GM11168 (cell line): ENCODE measurements at regions not wholly inside any gene's neighbourhood (a gene's known extent, or its start where the extent isn't known, plus 50 kb on each side); places are given as distances from the start of the nearest gene placed in this dataset.

Source experiments
- in situ Hi-C: fragments of 300-500 bp; cut with MboI; formaldehyde crosslinking; loops from one replicate; pipeline ENCODE4 v1.12.0; 2022; ENCODE audit warnings: low sequenced_read_pairs; ENCODE audit not compliant: unreplicated experiment

DNA sequence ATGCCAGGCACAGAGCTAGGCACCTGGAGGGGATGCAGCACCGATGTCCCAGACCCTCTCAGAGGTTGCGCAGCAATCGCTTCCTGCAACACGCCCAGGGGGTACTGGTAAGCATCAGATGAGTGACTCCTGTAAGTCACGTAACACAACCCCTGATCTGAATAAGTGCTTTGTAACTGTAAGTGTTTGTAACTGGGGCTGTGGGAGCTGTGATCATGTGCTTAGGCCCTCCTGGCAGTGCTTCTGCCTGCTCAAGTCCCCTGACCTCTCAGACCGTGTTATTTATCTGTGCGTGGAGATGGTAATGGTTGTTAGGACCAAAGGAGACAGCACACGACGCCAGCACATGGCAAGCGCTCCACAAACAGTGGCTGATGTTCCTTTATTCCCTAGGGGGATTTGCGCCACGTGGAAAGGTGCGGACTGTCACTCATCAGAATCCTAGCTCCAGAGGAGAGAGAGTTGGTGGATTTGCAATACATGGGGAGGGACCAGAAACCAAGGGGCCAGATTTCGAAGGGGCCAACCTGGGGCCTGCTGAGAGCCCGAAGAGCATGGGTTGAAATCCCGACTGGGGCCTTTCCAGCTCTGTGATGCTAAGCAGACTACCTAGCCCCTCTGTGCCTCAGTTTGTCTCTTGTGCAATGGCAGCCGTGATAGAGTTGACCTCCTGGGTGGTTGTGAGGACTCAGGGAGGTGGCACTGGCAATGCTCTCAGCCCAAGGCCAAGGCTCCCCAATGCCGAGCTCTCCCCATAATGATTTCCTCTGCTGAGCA, 151.8 kb downstream of the IRF8 start:
- in situ Hi-C loops = no loop called here

DNA sequence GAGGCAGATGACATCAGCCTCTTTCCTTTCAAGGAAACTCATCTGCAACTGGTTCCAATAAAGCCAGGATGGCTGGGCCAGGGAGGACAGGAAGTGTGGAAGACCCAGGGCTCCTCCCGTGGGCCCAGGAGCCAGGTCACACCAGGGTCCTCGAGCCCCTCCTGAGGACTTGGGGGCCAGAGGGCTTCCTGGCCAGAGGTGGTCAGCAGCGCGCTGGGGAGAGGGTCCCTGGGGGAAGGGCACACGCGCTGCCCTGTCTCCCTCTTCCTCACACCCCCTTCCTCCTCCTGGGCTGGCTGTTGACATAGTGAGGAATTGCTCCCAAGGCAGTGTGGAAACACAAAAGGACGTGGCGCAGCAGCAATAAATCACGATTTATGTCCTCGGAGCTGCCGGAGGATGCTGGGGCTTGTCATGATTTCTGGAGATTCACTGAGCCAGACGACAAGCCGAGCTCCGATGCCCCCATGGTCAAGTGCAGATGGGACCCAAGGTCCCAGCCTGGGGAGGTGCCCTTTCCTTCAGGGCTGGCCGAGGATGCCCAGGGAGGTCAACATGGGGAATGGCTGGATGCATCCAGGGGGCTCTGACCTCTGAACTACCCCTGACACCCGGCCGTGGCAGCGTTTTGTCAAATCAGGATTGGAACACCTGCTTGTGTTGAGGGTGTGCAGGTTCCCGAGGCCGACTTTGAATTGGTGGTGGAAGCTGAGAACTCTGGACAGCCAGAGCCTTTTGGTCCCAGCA, 152.6 kb downstream of the IRF8 start:
- in situ Hi-C loops = no loop called here

DNA sequence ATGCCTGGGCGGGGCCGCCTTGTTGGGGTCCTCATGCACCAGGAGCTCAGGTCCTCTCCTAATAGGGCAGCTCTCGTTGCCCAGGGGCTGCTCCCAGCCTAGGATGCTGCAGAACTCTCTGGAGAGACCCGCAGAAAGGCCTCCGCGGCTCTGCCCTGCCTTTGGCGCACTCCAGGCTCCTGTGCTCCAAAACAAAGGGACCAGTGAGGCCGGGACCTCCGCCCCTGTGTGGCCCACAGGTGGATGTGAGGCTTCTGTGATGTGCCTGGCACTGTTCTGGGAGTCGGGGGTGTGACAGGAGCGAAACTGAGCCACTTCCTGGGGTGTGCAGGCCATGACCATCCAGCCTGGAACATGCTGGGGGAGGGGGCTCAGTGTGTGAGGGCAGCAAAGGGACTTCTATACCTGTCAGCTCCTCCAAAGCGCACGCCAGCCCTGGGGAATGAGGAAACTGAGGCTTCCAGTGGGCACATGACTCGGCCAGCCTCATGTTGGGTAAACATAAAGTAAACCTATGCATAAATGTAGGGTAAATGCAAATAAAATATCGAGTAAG, 153.2 kb downstream of the IRF8 start:
- in situ Hi-C loops = no loop called here

DNA sequence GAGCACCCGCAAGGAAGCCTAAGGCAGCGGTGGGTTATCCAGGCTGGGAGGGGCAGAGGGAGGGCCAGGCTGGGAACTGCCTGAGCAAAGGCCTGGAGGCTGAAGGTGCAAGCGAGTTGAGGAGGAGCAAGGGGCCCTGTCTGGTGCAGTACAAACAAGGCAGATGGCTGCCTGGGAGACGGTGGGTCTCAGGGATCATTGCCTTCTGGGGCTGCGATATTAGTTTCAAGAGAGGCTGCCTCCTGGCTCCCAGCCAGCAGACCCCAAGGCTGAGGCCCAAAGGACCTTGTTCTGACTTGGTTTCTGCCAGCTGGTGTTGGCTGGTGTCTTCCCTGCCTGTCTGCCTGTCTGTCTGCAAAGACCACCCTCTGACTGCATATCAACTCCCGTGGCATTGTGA, 154.0 kb downstream of the IRF8 start:
- in situ Hi-C loops = no loop called here

DNA sequence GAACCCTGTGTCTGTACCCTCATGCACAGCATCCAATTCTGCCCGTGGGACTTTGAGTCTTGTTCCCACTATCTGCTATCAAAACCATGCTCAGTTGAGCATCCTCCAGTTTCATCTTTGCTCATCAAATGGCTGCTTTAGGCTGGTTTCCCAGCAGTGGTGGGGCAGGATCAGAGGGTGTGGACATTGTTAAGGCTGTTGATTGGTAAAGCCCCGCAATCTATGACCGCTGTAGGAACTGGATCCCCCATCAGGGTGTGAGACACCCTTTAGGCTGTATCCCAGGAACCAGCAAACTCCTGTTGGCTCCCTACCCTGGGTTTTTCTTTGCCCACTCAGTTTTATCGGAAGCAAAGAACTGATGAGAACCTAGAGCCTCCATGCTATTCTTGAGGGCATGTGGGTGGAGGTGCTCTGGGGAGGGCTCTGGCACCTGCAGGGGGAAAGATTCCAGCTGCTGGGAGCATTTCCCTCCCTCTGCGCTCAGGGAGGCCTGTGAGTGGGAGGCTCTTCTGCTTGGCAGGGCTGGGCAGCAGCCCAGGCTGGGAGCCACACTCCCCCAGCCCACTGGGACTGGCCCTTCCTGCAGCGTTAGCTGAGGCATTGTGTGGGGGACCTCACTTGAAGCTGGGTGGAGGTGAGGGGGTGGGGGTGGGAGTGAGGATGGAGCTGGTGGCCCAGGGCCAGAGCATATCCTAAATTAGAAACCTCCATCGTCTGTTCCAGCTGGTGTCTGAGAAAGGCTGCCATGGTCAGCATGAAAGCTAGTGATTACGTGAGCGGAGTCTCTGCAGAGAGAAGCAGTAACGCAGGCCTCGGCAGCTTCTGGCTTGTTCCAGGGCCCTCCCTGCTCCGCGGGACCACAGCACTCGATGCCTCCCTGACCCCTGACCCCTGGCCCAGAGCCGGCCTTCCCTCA, 160.6 kb downstream of the IRF8 start:
- in situ Hi-C loops = no loop called here

DNA sequence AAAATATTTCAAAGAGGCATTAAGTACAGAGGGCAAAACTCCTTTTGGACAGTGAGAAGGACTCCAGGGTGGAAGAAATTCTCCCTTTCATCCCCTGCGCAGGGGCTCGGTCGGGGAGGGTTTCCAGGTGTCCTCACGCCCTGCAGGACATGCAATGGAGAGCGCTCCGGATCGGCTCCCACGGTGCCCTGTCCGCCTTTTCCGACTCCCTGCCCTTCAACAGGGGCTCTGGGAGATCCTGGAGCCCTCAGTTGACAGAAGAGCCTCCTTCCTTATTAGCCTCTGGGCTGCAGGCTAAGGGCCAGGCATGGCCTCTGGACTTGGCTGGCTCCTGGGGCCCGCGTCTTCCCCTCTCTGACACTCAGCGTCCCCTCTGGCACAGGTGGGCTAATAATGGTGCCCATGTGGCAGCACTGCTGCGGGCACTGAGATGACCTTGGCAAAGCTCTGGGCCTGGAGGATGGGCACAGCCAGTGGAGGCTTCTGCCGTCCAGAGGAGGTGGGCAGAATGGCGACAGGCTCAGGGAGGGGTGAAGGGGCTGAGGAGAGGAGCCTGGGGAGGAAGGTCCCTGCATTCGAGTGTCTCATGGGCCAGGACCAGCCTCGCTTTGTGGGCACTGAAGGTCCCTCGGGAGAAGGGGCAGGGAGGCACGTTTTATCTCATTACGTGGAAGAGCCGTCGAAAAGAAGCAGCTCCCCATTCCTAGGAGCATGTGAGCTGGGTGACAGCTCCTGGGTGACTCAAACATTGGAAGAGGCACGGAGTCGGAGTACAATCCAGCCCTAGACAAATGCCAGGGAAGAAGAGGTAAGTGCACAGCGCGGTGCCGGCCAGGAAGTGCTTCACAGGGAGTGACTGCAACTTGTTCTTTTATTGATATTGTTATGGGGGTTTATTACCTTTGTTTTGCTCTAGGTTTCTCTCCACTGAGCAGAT, 161.7 kb downstream of the IRF8 start:
- in situ Hi-C loops = no loop called here

DNA sequence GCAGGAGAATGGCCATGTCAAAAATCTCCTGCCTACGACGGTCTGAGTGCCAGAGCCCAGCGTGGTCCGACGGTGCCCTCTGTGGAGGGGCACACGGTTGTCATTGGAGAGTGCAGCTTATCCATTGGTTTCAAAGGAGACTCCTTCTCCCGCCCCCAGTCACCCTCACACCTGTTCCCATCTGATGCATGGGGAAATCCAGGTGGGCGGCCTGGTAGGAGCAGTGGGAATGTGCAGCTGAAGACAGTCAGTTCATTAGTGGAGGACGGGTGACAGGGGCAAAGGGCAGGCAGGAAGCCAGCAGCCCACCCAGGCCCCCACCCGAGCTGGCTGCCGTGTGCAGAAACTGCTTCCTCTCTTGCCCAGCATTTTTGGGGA, 162.3 kb downstream of the IRF8 start:
- in situ Hi-C loops = no loop called here

DNA sequence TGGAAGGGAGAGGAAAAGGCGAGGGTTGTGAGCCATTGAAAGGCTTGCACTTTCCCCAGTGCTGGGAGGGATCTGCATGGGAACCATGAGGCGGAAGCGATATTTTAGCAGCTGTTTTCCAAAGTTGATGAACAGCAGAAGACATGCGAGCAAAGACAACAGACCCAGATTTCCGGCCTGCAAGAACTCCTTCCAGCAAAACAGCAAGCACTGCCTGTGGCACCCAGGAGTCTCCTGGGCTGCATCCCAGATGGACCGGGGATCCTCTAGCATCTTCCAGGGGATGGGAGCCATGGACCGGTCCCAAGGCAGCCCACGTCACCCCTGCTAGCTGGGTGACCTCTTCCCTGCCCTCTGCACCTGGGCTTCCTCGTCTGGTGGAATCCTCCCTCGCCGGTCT, 162.8 kb downstream of the IRF8 start:
- in situ Hi-C loops = no loop called here

DNA sequence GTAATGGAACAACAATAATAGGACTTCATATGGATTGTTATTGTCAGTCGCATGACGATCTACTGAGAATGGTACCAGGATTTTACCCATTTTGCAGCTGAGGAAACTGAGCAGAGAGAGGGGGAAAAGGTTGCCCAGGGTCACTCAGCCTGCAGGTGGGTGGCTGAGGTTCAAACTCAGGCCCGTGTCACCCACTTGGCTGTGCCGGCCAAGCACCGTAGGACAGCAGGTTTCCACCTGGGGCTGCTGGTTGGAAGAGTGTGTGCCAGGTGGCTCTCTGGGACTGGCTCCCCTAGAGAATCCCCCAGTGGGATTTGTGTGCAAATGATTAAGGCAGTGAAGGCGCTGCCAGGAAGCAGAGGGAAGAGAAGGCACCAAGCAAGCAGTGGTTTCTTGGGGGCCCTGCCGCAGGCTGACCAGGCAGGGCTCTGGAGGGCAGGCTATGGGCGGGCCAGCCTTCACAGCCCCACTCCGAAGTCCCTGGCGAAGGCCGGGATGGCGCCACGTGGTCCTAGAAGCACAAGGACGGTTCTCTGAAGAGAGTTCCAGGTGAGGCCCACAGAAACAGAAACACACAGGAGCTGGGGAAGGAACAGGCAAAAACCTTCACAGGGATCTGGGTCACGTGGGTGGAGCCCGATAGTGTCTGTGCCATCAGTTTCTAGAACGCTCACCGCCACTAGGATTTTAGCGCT, 163.5 kb downstream of the IRF8 start:
- in situ Hi-C loops = no loop called here

DNA sequence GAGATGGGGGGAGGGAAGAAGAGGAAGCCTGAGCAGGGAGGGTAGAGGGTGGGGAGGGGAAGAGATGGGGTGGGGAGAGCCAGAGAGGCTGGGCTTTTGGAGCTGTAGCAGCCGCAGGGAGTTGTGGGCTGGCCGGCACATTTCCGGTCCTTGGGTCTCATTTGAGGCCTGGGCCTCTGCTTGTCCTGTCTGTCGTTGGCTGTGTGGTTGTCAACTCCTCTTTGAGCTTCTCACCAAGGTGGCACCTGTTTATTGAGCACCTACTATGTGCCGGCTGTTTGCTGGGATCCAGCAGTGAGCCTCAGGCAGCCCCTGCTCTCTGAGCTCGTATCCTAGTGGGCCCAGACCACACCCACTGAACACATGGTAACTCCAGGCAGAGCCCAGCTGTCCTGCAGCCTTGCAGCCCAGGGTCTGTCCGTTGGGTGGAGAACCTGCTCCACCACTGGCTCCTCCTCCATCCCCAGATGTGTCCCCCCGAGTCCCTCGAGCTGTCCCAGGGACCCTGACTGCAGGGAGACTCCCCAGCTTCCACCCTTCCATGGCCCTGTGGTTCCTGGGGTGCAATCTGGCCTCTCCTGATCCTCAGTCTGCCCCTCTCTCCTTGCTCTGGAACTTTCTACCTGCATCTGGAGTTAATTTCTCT, 164.9 kb downstream of the IRF8 start:
- in situ Hi-C loops = no loop called here

DNA sequence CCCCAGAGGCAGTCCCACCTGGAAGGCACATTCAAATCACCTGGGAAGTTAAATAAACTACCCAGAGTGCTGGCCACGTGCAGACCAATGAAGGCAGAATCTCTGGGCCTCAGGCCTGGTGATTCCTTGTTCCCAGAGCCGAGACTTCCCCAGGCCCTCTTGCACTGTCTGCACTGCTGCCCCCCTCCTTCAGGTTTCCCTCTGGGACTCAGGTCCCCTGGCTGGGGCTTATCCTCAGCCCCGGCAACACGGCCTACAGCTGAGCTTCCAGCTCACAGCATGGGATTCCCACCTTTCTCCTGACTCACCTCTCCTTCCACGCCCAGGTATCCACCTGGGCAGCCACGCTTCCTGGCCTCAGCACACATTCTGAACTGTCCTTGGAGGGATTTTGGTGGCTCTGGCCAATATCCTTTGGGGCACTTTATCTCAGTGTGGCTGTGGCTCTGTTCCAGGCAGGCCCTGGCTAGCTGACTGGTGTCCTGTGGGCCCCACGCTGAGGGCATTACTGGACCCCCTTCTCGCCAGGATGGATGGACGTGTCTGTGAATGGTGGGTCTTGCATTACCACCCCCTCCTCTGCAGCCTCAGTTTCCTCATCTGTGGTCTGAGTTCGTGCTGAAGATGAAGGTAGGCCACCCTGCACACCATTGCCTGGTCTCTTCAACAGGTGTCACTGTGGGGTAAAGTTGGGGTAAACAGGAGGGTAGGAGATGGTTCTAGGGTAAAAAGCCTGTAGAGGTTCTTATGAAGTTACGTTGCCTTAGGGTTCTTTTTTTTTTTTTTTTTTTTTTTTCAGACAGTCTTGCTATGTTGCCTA, 165.7 kb downstream of the IRF8 start:
- in situ Hi-C loops = no loop called here

DNA sequence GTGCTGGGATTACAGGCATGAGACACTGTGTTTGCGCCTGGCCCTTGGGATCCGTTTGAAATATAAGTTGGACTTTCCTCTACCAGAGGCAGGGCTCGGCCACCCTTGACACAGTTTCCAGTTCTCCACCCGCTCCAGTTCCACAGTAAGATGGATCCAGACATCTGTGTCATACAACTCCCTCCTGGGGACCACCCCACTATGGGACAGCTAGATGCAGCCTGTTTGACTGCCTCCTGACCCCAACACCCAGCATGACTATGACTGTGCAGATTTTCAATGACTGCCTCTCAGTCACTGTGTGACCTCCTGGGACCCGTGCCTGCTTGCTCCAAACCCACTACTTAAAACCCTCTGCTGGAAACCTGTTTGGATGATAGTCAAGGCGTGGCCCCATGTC, 166.7 kb downstream of the IRF8 start:
- in situ Hi-C loops = no loop called here

DNA sequence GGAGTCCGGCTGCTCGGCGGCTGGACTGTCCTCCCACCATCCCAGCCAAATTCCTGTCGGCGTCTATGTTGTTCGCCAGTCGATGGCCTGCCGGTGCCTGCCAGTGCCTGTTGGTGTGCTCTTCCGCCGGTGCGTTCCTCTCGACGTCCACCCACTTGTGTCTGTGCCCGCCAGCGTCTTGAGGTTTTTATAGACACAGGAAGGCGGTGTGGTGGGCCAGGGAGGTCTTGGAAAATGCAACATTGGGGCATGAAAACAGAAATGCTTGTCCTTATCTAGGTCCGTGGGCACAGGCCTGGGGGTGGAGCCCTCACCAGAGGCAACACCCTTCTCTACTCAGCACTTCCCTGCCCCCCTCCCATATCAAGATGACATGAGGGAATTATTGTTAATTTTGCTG, 167.8 kb downstream of the IRF8 start:
- in situ Hi-C loops = no loop called here

DNA sequence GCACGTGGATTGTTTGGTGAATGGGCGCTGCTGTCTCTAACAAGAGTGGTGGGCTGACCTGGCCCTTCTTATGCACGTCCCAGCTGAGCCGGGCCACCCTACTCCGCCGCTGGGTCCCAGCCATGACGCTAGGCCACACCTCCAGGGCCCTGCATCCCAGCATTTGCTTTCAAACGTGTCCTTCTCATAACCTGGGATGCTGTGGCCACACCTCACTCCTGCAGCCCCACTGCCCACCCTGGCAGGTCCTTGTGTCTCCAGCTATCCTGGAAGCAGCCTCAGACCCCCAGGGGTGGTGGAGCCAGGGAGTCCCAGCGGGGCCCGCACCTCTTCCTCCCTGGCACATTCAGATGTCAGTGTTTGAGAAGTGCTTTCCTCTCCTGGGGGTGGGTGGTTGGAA, 168.6 kb downstream of the IRF8 start:
- in situ Hi-C loops = no loop called here

DNA sequence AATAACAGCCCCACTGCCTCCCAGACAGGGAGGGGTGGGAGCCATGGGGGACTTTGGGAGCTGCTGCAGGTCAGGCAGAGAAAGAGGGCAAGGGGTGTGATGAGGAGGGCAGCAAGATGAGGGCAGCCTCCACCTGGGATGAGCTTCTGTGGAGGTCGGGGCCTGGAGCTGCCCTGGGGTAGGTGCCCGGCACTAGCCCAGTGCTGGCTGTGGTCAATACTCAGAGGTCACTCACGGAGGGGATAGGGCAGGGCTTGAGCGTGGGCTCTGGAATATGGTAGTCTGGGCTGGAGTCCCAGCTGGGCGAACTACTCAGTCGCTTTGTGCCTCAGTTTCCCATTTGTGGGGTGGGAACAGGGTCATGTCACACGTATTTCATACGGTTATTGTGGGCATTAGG, 169.0 kb downstream of the IRF8 start:
- in situ Hi-C loops = no loop called here

DNA sequence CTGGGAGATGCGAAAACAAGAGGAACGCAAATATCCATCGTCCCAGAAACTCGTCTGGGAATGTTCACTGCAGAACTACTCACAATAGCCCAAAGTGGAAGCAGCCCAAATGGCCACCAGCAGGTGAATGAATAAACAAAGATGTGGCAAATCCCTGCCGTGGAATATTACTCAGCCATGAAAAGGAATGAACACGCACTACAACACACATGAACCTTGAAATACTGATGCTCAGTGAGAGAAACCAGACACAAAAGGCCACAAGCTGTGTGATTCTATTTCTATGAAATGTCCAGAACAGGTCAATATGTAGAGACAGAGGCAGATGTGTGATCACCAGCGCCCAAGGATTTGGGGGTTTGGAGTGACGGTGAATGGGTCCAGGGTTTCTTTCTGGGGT, 169.8 kb downstream of the IRF8 start:
- in situ Hi-C loops = no loop called here

DNA sequence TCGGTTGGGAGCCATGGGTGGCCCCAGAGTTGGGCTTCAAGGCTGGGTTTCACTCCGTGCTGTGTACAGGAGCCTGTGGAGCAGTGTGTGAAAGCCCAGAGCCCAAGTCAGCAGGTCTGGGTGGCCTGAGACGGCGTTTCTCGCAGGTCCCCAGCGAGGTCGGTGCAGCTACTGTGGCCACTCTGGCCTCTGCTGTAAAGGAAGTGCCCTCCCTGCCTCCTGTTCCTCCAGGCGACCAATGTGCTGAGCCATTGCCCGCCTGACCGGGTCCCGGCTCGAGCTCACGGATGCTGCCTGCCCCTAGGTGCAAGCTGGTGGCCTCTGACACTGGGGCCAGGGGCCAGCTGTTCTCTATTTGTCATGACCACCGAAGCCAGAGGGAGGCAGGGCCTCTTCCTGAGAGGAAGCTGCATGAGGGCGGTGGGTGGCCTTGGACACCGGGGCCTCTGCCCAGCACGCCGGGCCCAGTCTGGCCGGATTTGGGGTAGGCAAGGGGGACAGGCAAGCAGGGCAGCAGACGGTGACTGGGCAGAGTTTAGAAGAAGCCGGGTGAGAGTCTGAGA, 170.9 kb downstream of the IRF8 start:
- in situ Hi-C loops = loop anchor here (10.0 kb wide), 1 partner anchor 445 kb away; the partner anchor contains the start of gene FOXF1
